HEK293 (cell line): ENCODE measurements at regions not wholly inside any gene's neighbourhood (a gene's known extent, or its start where the extent isn't known, plus 50 kb on each side); places are given as distances from the start of the nearest gene placed in this dataset.

Experiments used
- CTCF ChIA-PET: fragments of 350-600 bp; formaldehyde crosslinking; extraction: SDS; loops from one replicate; lab custom pipeline; 2021; ENCODE audit warnings: antibody characterized with exemption; lab: Yijun Ruan, JAX
- POLR2A ChIA-PET: fragments of 300-600 bp; formaldehyde crosslinking; extraction: SDS; loops from one replicate; lab custom pipeline; 2020; ENCODE audit warnings: antibody characterized with exemption, inconsistent platforms; lab: Yijun Ruan, JAX
- H3K27ac ChIP-seq: fragments of 200-500 bp; sonication (Bioruptor generic); 2 replicates; pipeline ENCODE4 v1.5.1; 2014; ENCODE audit warnings: low read depth, low read length, control low read depth, inconsistent platforms; ENCODE audit errors: extremely low read depth
- H3K36me3 ChIP-seq, 2 experiments: fragments of 200-500 bp in 1 of 2; sonication (Bioruptor generic) in 1 of 2; 1 replicate in 1 of 2; 2 replicates in 1 of 2; pipeline ENCODE4 v1.5.1; 2014 to 2017; ENCODE audit warnings: inconsistent platforms in 2 of 2, low read length in 2 of 2; ENCODE audit not compliant: control insufficient read depth in 2 of 2, insufficient read depth in 1 of 2
- H3K4me1 ChIP-seq: fragments of 200-500 bp; sonication (Bioruptor generic); 2 replicates; pipeline ENCODE4 v1.5.1; 2014; ENCODE audit warnings: mild to moderate bottlenecking, low read length, inconsistent platforms; ENCODE audit not compliant: control insufficient read depth, insufficient read depth
- H3K4me3 ChIP-seq: 2 replicates; pipeline ENCODE4 v1.5.1; 2011; ENCODE audit warnings: low read depth, mild to moderate bottlenecking, control low read depth, low read length, moderate library complexity
- H3K9me3 ChIP-seq: fragments of 200-500 bp; sonication (Bioruptor generic); 2 replicates; pipeline ENCODE4 v1.5.1; 2014; ENCODE audit warnings: low read depth, low read length, inconsistent platforms; ENCODE audit not compliant: control insufficient read depth, insufficient read depth
- IKZF3 ChIP-seq: fragments of 450-650 bp; IDR thresholded peaks from 2 replicates; pipeline ENCODE4 v1.5.0; 2018; ENCODE audit warnings: missing biosample characterization, mild to moderate bottlenecking, missing genetic modification characterization, moderate library complexity
- MEIS1 ChIP-seq: sonication (generic); formaldehyde crosslinking; IDR thresholded peaks from 2 replicates; pipeline ENCODE4 v1.8.1; 2022; ENCODE audit warnings: missing genetic modification reagents, mild to moderate bottlenecking, borderline replicate concordance
- OVOL3 ChIP-seq: fragments of 450-650 bp; formaldehyde crosslinking; IDR thresholded peaks from 2 replicates; pipeline ENCODE4 v1.5.1; 2016; ENCODE audit warnings: missing biosample characterization, missing genetic modification characterization
- SALL2 ChIP-seq: fragments of 450-650 bp; formaldehyde crosslinking; IDR thresholded peaks from 2 replicates; pipeline ENCODE4 v1.5.0; 2017; ENCODE audit warnings: missing biosample characterization, mild to moderate bottlenecking, missing genetic modification characterization, borderline replicate concordance
- SCRT2 ChIP-seq: fragments of 450-650 bp; formaldehyde crosslinking; IDR thresholded peaks from 2 replicates; pipeline ENCODE4 v1.5.1; 2016; ENCODE audit warnings: missing biosample characterization, missing genetic modification characterization
- SETDB1 ChIP-seq: IDR thresholded peaks from one replicate; pipeline ENCODE4 v1.6.1; 2017; ENCODE audit warnings: mild to moderate bottlenecking, low read length, moderate library complexity, mixed read lengths; ENCODE audit not compliant: insufficient read length
- SP3 ChIP-seq: fragments of 450-650 bp; formaldehyde crosslinking; IDR thresholded peaks from 2 replicates; pipeline ENCODE4 v1.5.1; 2016; ENCODE audit warnings: missing biosample characterization, missing genetic modification characterization
- ZNF132 ChIP-seq: fragments of 450-650 bp; formaldehyde crosslinking; IDR thresholded peaks from 2 replicates; pipeline ENCODE4 v1.5.1; 2017; ENCODE audit warnings: missing biosample characterization, missing genetic modification characterization, borderline replicate concordance
- ZNF175 ChIP-seq: fragments of 450-650 bp; formaldehyde crosslinking; IDR thresholded peaks from 2 replicates; pipeline ENCODE4 v1.5.1; 2016; ENCODE audit warnings: missing biosample characterization, missing genetic modification characterization
- ZNF2 ChIP-seq: fragments of 450-650 bp; formaldehyde crosslinking; IDR thresholded peaks from 2 replicates; pipeline ENCODE4 v1.5.1; 2016; ENCODE audit warnings: missing biosample characterization, missing genetic modification characterization
- ZNF202 ChIP-seq: fragments of 450-650 bp; formaldehyde crosslinking; IDR thresholded peaks from 2 replicates; pipeline ENCODE4 v1.5.1; 2016; ENCODE audit warnings: missing biosample characterization, missing genetic modification characterization, borderline replicate concordance
- ZNF223 ChIP-seq: fragments of 450-650 bp; formaldehyde crosslinking; IDR thresholded peaks from 2 replicates; pipeline ENCODE4 v1.5.1; 2016; ENCODE audit warnings: missing biosample characterization, missing genetic modification characterization
- ZNF324 ChIP-seq: fragments of 450-650 bp; formaldehyde crosslinking; IDR thresholded peaks from 2 replicates; pipeline ENCODE4 v1.5.1; 2016; ENCODE audit warnings: missing biosample characterization, missing genetic modification characterization
- ZNF341 ChIP-seq: fragments of 450-650 bp; formaldehyde crosslinking; IDR thresholded peaks from 2 replicates; pipeline ENCODE4; 2016; ENCODE audit warnings: low read depth, missing biosample characterization, missing genetic modification characterization
- ZNF37A ChIP-seq: fragments of 450-650 bp; IDR thresholded peaks from 2 replicates; pipeline ENCODE4 v1.5.1; 2018; ENCODE audit warnings: missing biosample characterization, missing genetic modification characterization
- ZNF416 ChIP-seq: fragments of 450-650 bp; formaldehyde crosslinking; IDR thresholded peaks from 2 replicates; pipeline ENCODE4 v1.5.1; 2016; ENCODE audit warnings: missing biosample characterization, missing genetic modification characterization
- ZNF48 ChIP-seq: fragments of 450-650 bp; formaldehyde crosslinking; IDR thresholded peaks from 2 replicates; pipeline ENCODE4 v1.5.1; 2016; ENCODE audit warnings: missing biosample characterization, missing genetic modification characterization
- ZNF596 ChIP-seq: fragments of 450-650 bp; IDR thresholded peaks from 2 replicates; pipeline ENCODE4 v1.5.0; 2018; ENCODE audit warnings: missing biosample characterization, mild to moderate bottlenecking, missing genetic modification characterization, moderate library complexity
- ZNF600 ChIP-seq: fragments of 450-650 bp; formaldehyde crosslinking; IDR thresholded peaks from 2 replicates; pipeline ENCODE4 v1.5.1; 2016; ENCODE audit warnings: missing biosample characterization, missing genetic modification characterization
- ZNF654 ChIP-seq: fragments of 450-650 bp; formaldehyde crosslinking; IDR thresholded peaks from 2 replicates; pipeline ENCODE4 v1.5.1; 2016; ENCODE audit warnings: low read depth, missing biosample characterization, missing genetic modification characterization
- ZNF792 ChIP-seq: fragments of 450-650 bp; formaldehyde crosslinking; IDR thresholded peaks from 2 replicates; pipeline ENCODE4 v1.5.1; 2016; ENCODE audit warnings: missing biosample characterization, missing genetic modification characterization
- ZSCAN30 ChIP-seq: fragments of 450-650 bp; IDR thresholded peaks from 2 replicates; pipeline ENCODE4 v1.5.1; 2018; ENCODE audit warnings: missing biosample characterization, mild to moderate bottlenecking, missing genetic modification characterization, moderate library complexity
- TF ChIP-seq, protein P1 (sequence below): fragments of 450-650 bp; formaldehyde crosslinking; IDR thresholded peaks from 2 replicates; pipeline ENCODE4 v1.5.1; 2016; ENCODE audit warnings: missing biosample characterization, missing genetic modification characterization
- TF ChIP-seq, protein P2 (sequence below): fragments of 450-650 bp; formaldehyde crosslinking; IDR thresholded peaks from 2 replicates; pipeline ENCODE4 v1.5.1; 2016; ENCODE audit warnings: missing biosample characterization, missing genetic modification characterization
- TF ChIP-seq, protein P3 (sequence below): fragments of 450-650 bp; formaldehyde crosslinking; conservative IDR thresholded peaks from 2 replicates; pipeline ENCODE4 v1.5.1; 2016; ENCODE audit warnings: low read depth, missing biosample characterization, missing genetic modification characterization
- TF ChIP-seq, protein P4 (sequence below): fragments of 450-650 bp; formaldehyde crosslinking; IDR thresholded peaks from 2 replicates; pipeline ENCODE4 v1.5.1; 2016; ENCODE audit warnings: missing biosample characterization, missing genetic modification characterization

DNA sequence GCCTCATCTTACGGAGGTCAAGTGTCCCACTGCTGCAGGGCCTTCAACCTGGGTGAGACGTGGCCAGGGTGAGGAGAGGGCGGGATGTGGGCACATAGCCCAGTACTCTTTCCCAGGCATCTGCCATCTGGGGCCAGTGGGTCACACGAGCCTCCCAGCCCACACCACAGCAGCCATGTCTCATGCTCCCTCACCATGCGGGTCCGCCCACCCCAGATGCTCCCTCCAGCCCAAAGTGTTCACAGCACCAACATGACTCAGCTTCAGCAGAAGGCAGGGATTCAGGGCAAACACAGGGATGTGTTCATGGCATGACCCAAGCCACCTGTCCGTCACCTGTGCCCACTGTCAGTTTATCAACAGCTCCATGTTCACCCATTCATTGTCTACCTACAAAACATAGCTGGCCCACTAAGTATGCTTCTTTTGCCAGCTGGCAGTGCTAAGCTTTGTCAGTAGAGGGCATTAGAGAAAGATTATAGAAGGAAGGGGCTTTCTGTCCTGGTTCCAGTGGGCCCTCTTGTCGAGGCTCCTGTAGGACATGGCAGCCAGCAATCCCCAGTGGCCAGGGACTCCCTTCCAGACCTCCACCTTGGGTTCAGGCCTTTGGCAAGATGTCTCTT, 109.2 kb downstream of the FOXF2 start (continued):
- TF ChIP-seq, protein P1, sequence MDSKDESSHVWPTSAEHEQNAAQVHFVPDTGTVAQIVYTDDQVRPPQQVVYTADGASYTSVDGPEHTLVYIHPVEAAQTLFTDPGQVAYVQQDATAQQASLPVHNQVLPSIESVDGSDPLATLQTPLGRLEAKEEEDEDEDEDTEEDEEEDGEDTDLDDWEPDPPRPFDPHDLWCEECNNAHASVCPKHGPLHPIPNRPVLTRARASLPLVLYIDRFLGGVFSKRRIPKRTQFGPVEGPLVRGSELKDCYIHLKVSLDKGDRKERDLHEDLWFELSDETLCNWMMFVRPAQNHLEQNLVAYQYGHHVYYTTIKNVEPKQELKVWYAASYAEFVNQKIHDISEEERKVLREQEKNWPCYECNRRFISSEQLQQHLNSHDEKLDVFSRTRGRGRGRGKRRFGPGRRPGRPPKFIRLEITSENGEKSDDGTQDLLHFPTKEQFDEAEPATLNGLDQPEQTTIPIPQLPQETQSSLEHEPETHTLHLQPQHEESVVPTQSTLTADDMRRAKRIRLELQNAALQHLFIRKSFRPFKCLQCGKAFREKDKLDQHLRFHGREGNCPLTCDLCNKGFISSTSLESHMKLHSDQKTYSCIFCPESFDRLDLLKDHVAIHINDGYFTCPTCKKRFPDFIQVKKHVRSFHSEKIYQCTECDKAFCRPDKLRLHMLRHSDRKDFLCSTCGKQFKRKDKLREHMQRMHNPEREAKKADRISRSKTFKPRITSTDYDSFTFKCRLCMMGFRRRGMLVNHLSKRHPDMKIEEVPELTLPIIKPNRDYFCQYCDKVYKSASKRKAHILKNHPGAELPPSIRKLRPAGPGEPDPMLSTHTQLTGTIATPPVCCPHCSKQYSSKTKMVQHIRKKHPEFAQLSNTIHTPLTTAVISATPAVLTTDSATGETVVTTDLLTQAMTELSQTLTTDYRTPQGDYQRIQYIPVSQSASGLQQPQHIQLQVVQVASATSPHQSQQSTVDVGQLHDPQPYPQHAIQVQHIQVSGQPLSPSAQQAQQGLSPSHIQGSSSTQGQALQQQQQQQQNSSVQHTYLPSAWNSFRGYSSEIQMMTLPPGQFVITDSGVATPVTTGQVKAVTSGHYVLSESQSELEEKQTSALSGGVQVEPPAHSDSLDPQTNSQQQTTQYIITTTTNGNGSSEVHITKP (tag by site-specific recombination): no peak
- TF ChIP-seq ZNF792 (no peak), ZNF600 (tag by site-specific recombination) (no peak), ZNF654 (tag by site-specific recombination) (peak; percentile 31), ZNF2 (no peak)
- TF ChIP-seq, protein P2, sequence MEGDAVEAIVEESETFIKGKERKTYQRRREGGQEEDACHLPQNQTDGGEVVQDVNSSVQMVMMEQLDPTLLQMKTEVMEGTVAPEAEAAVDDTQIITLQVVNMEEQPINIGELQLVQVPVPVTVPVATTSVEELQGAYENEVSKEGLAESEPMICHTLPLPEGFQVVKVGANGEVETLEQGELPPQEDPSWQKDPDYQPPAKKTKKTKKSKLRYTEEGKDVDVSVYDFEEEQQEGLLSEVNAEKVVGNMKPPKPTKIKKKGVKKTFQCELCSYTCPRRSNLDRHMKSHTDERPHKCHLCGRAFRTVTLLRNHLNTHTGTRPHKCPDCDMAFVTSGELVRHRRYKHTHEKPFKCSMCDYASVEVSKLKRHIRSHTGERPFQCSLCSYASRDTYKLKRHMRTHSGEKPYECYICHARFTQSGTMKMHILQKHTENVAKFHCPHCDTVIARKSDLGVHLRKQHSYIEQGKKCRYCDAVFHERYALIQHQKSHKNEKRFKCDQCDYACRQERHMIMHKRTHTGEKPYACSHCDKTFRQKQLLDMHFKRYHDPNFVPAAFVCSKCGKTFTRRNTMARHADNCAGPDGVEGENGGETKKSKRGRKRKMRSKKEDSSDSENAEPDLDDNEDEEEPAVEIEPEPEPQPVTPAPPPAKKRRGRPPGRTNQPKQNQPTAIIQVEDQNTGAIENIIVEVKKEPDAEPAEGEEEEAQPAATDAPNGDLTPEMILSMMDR: peak; percentile 22; the same call in 1 of the 2 replicates

DNA sequence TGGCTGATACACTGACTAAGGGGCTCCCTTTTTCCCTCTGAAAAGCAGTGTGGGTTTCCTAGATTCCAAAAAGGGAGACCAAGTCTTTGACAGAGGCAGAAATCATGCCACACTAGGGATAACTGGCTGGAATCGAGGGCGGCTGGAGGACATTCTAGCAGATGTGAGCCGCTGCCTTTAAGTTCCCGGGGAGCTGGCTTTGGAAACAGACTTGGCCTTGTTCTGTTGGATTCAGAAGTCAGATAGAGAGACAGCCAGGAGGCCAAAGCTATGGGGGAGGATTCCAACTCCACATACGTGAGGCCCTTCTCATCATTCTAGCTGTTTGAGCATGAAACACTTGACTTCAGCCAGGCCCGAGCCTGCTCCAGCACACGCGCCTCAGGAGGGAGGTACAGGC, 109.9 kb upstream of the FOXC1 start:
- CTCF ChIA-PET: interaction anchor here (1.1 kb wide), 1 partner anchor 24 kb away, joined by 3 read pairs; no protein-coding TSS in a partner anchor
- TF ChIP-seq IKZF3 (tag by site-specific recombination): no peak
- no peak for TF ChIP-seq ZSCAN30 (tag by site-specific recombination)
- no peak for TF ChIP-seq ZNF132
- TF ChIP-seq ZNF48: no peak
- TF ChIP-seq ZNF416 (tag by site-specific recombination): no peak
- TF ChIP-seq MEIS1 (CRISPR knock-in tag): no peak
- no peak for TF ChIP-seq SETDB1
- TF ChIP-seq ZNF37A (tag by site-specific recombination): no peak
- no peak for TF ChIP-seq OVOL3 (tag by site-specific recombination)
- TF ChIP-seq SP3 (tag by site-specific recombination): no peak
- no peak for TF ChIP-seq ZNF175 (tag by site-specific recombination)
- no peak for TF ChIP-seq ZNF223 (tag by site-specific recombination)
- TF ChIP-seq ZNF202 (tag by site-specific recombination): no peak
- no peaks in the 10 kb centered on the region for H3K4me1 ChIP-seq
- no peak overlapping the region for H3K4me3 ChIP-seq
- no peaks in the 10 kb centered on the region for H3K36me3 ChIP-seq
- no peaks in the 10 kb centered on the region for H3K9me3 ChIP-seq
- H3K27ac ChIP-seq: no peak overlapping the region
- POLR2A ChIA-PET: no interaction called here

DNA sequence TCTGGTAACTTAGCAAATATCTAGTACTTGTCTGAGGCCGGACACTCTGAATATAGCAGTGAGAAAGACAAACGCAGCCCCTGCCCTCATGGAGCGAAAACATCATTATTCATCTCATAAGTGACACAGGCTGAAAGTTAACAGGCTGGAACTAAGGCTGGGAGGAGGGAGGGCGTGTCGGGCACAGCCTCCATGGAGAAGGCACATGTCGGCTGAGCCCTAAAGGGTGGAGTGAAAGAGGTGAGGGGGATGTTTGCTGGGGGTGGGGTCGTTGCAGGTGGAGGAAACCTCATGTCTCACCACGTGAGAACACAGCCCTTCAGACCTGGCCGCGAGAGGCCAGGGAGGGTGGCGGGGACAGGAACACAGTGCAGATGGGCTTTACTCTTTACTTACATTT, 108.8 kb upstream of the FOXC1 start:
- Histone ChIP-seq H3K9me3 (no peaks in the 10 kb centered on the region), H3K27ac (no peak overlapping the region), H3K4me1 (no peaks in the 10 kb centered on the region), H3K4me3 (no peak overlapping the region), H3K36me3 (no peaks in the 10 kb centered on the region)
- ChIA-PET CTCF (no interaction called here), POLR2A (no interaction called here)
- TF ChIP-seq, protein P3, sequence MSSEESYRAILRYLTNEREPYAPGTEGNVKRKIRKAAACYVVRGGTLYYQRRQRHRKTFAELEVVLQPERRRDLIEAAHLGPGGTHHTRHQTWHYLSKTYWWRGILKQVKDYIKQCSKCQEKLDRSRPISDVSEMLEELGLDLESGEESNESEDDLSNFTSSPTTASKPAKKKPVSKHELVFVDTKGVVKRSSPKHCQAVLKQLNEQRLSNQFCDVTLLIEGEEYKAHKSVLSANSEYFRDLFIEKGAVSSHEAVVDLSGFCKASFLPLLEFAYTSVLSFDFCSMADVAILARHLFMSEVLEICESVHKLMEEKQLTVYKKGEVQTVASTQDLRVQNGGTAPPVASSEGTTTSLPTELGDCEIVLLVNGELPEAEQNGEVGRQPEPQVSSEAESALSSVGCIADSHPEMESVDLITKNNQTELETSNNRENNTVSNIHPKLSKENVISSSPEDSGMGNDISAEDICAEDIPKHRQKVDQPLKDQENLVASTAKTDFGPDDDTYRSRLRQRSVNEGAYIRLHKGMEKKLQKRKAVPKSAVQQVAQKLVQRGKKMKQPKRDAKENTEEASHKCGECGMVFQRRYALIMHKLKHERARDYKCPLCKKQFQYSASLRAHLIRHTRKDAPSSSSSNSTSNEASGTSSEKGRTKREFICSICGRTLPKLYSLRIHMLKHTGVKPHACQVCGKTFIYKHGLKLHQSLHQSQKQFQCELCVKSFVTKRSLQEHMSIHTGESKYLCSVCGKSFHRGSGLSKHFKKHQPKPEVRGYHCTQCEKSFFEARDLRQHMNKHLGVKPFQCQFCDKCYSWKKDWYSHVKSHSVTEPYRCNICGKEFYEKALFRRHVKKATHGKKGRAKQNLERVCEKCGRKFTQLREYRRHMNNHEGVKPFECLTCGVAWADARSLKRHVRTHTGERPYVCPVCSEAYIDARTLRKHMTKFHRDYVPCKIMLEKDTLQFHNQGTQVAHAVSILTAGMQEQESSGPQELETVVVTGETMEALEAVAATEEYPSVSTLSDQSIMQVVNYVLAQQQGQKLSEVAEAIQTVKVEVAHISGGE (tag by site-specific recombination): no peak
- TF ChIP-seq OVOL3 (tag by site-specific recombination): no peak
- no peak for TF ChIP-seq ZNF596 (tag by site-specific recombination)
- TF ChIP-seq, protein P4, sequence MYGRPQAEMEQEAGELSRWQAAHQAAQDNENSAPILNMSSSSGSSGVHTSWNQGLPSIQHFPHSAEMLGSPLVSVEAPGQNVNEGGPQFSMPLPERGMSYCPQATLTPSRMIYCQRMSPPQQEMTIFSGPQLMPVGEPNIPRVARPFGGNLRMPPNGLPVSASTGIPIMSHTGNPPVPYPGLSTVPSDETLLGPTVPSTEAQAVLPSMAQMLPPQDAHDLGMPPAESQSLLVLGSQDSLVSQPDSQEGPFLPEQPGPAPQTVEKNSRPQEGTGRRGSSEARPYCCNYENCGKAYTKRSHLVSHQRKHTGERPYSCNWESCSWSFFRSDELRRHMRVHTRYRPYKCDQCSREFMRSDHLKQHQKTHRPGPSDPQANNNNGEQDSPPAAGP: no peak
- peak; percentile 33 for TF ChIP-seq ZNF341
- no peak for TF ChIP-seq SCRT2
- TF ChIP-seq SALL2 (tag by site-specific recombination): no peak
- TF ChIP-seq ZNF324 (tag by site-specific recombination): no peak
